Spleen (tissue), 7 donors: ENCODE measurements at regions not wholly inside any gene's neighbourhood (a gene's known extent, or its start where the extent isn't known, plus 50 kb on each side); places are given as distances from the start of the nearest gene placed in this dataset.

Source experiments
- POLR2A ChIP-seq, 3 donors: fragments of 450-650 bp; IDR thresholded peaks; one replicate each; pipeline ENCODE4 v1.5.1; 2017; ENCODE audit warnings: antibody characterized with exemption in 3 of 3, mild to moderate bottlenecking in 1 of 3
- POLR2AphosphoS5 ChIP-seq, 3 donors: sonication (generic); formaldehyde crosslinking; IDR thresholded peaks; one replicate each; pipeline ENCODE4 v1.5.1; 2017; ENCODE audit warnings: antibody characterized with exemption in 3 of 3
- TF ChIP-seq, protein P1 (sequence below), 11 experiments: fragments of 200-600 bp in 7 of 11; fragments of 450-650 bp in 4 of 11; sonication (generic) in 4 of 11; IDR thresholded peaks in 8 of 11; conservative IDR thresholded peaks in 3 of 11; 1 replicate in 7 of 11; 2 replicates in 4 of 11; pipeline versions ENCODE4 v1.4.0 to v1.8.0; 2016 to 2021; ENCODE audit warnings: antibody characterized with exemption in 11 of 11, inconsistent platforms in 4 of 11, mild to moderate bottlenecking in 1 of 11
- donor health status: DM: no; HTN: no; CAD: no; lungs with moderate emphysema.
- donor health status: DM: no; HTN: no; CAD: no.
- donor health status: DM: no; HTN: no; CAD: no.

DNA sequence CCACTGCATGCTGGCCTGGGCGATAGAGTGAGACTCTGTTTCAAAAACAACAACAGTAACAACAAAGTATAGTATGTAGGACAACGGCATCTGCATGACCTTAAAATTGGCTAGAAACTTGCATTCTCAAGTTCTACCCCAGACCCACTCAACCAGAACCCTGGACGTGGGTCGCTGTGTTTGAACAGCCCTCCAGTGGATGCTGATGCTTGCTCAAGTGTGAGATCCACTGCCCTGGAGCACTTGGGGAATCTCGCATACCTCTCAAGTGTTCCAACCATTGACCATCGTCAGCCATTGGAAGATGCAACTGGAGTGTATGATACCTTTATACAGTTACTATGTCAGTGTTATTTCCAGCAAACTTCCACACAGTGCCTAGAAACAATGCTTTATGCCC, 435.9 kb downstream of the DCDC2C start:
- TF ChIP-seq, protein P1, sequence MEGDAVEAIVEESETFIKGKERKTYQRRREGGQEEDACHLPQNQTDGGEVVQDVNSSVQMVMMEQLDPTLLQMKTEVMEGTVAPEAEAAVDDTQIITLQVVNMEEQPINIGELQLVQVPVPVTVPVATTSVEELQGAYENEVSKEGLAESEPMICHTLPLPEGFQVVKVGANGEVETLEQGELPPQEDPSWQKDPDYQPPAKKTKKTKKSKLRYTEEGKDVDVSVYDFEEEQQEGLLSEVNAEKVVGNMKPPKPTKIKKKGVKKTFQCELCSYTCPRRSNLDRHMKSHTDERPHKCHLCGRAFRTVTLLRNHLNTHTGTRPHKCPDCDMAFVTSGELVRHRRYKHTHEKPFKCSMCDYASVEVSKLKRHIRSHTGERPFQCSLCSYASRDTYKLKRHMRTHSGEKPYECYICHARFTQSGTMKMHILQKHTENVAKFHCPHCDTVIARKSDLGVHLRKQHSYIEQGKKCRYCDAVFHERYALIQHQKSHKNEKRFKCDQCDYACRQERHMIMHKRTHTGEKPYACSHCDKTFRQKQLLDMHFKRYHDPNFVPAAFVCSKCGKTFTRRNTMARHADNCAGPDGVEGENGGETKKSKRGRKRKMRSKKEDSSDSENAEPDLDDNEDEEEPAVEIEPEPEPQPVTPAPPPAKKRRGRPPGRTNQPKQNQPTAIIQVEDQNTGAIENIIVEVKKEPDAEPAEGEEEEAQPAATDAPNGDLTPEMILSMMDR (IDR thresholded peaks at IDR 0.05 in 8 of 11, conservative IDR thresholded peaks at IDR 0.05 in 3 of 11) = no peak
- TF ChIP-seq POLR2A (IDR thresholded peaks at IDR 0.05) (no peak), POLR2AphosphoS5 (IDR thresholded peaks at IDR 0.05) (no peak)
